GM19324 (cell line): ENCODE measurements at regions not wholly inside any gene's neighbourhood (a gene's known extent, or its start where the extent isn't known, plus 50 kb on each side); places are given as distances from the start of the nearest gene placed in this dataset.
"Not testable (repeated sequence)": the region's sequence is repeated elsewhere in the genome, so short reads cannot be mapped to it uniquely, and the experiment has no call there.

Experiments
- ATAC-seq: cut with Tn5 transposase; IDR thresholded peaks from one replicate; pipeline ENCODE4 v1.9.1; 2021; ENCODE audit warnings: mild to moderate bottlenecking, moderate library complexity; ENCODE audit not compliant: unreplicated experiment, low FRiP score

DNA sequence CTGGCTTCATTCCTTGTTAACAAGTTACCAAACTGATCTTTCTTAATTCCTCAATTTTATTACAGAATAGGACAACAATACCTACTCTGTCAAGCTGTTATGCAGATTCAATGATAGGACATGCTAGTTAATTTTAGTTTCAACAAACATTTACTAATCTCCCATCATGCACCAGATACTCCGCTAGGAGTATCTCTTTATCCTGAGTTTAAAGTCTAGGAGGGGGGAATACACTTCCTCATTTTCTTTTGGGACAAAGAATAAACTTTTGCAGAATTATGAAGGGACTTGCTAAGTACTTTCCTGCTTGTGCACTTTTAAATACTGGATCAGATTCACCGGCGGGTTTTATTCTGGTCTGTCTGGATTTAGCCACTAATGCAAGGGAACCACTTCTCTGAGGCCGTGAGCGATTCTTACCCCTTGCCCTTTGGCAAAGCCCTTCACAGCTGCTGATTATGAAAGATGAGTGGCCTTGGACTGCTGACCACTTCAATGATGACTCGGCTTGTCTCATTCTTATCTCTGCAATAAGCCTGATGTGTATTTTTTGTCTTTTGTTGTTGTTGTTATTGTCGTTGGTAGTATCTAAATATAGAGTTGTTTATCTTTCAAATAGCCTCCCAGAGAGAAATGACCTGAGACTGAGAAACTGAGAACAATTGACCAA is 73.9 kb downstream of the RMI1 start:
- no peak for ATAC-seq

- no peak for ATAC-seq
Observed at GRCh38 chr9:84057662-84058061, 77.1 kb downstream of the RMI1 start.

GRCh38 chr9:84059936-84060335 is 79.3 kb downstream of the RMI1 start:
- ATAC-seq = no peak

DNA sequence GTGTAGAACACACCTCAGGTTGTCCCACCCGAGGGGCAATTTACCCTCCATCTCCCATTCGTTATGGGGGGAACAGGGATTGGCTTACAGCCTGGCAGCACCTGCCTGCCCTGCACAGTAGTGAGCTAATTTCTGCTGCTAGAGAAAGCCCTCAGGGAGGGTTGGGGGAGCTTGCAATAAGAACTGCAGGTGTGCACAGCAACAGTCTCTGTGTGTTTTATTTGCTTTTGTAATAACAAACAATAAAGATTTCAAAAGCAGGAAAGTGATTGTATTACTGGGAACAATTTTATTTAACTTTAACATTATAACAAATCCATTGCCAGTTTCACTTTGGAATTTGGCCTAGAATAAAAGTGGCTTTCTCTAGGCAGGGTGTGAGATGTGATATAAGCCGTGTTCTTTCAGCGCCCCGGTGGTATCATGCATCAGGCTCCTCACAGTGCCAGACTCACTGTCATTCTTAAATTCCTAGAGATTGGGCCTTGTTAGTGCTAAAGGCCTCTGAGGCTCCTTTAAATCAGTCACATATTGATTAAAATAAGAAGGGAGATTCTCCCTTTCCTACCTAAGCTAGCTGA is 81.1 kb downstream of the RMI1 start:
- no peak for ATAC-seq

- ATAC-seq = no peak
Observed at GRCh38 chr9:84062538-84062937, 81.9 kb downstream of the RMI1 start.

DNA sequence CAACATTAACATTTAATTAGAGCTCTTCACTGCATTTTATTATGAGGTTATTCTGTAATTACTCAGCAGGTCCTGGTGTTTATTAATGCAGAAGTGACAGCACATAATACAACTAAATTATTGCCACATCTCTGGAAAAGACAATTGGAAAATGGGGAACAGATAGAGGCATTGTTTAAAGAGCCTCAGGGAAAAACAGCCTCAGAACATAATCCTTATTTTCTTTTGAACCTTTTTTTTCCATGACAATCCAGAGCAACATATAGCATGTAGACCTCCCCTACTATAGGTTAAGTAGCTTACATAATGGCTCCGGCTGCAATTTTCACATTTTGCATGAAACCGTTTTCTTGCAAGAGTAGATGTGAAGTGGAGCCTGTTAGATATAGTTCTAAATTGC is 87.2 kb downstream of the RMI1 start:
- ATAC-seq = no peak

GRCh38 chr9:84068872-84069271 is 88.3 kb downstream of the RMI1 start:
- ATAC-seq = no peak

- no peak for ATAC-seq
Observed at GRCh38 chr9:84070590-84070989, 90.0 kb downstream of the RMI1 start.

DNA sequence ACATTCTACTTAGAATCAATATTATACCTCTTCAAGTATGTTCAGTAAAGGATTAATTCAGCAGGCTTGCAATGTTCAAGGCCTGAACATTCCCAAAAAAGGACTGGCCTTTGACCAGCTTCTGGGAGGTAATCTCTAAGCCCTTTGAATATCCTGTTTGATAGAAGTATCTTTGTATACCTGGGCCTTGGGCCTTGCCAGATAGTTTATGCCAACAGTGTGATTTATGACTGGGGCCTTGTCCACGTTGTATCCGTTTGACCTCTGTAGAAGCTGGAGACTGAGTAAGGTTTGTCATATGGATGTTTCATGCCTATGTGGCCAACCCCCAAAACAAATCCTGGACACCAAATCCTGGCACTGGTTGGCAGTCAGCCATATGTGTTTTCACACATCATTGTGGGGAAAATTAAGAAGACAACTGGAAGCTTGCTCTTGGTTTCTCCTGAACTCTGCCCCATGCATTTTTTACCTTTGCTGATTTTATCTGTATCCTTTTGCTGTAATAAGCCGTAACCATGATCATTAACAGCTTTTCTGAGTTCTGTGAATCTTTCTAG is 92.1 kb downstream of the RMI1 start:
- ATAC-seq = no peak

- ATAC-seq = no peak
Observed at GRCh38 chr9:84075004-84075403, 94.4 kb downstream of the RMI1 start.

DNA sequence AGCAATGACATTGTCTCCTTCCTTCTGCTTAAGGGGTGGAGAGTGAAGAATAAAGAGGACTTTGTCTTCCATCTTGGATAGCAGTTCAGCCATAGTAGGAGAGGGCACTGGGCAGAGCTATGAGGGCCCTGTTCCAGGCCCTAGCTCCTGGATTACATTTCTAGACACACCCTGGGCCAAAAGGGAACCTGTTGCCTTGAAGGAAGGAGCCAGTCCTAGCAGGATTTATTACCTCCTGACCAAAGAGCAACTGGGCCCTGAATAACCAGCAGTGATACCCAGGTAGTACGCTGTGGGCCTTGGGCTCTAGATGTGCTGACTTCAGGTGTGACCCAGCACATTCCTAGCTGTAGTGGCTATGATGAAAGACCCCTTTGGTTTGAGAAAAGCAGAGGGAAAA is 95.8 kb downstream of the RMI1 start:
- ATAC-seq = no peak

- ATAC-seq = not testable (repeated sequence)
Observed at GRCh38 chr9:84077816-84078215, 97.2 kb downstream of the RMI1 start.

- ATAC-seq = no peak
Observed at GRCh38 chr9:84079994-84080393, 99.4 kb downstream of the RMI1 start.

GRCh38 chr9:84101964-84102632 is 121.5 kb downstream of the RMI1 start:
- ATAC-seq = no peak

GRCh38 chr9:84103651-84104377 is 123.2 kb downstream of the RMI1 start:
- ATAC-seq = no peak

- no peak for ATAC-seq
Observed at GRCh38 chr9:84107081-84107480, 126.5 kb downstream of the RMI1 start.

DNA sequence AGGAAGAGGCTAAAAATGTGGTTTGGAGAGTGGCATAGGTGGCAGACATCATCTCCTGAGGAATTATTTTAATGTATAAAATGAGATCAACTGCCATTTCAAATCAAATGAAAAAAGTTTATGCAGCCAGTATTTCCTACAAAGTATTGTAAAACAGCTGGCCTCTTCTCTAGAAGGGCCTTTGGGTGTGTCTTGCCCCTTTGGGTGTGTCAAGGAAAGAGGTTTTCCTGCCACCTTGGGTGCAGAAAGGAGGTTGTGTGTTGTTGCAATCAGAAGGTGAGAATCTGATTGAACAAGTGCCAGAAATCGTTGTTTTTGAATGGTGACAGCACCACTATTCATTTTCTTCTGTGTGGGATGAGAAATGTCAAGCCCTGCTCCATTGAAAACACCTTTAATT is 127.4 kb downstream of the RMI1 start:
- ATAC-seq = no peak

DNA sequence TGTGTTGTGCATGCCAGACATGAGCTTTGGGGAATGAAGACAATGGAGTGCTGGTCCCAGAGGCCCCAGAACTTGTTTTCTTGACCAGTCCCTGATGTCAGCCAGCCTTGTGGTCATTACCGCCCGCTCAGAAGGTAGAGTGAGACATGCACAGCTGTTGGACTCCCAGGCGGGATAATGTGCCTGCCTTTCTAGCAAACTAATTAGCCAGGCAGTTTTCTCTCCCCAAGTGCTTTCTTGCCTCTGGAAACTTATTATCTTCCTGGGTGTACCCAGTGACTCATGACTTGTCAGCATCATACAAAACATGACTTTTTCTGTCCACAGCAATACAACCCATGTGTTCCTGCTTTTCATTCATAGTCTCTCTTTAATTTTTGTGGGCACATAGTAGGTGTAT is 131.1 kb downstream of the RMI1 start:
- ATAC-seq = no peak

DNA sequence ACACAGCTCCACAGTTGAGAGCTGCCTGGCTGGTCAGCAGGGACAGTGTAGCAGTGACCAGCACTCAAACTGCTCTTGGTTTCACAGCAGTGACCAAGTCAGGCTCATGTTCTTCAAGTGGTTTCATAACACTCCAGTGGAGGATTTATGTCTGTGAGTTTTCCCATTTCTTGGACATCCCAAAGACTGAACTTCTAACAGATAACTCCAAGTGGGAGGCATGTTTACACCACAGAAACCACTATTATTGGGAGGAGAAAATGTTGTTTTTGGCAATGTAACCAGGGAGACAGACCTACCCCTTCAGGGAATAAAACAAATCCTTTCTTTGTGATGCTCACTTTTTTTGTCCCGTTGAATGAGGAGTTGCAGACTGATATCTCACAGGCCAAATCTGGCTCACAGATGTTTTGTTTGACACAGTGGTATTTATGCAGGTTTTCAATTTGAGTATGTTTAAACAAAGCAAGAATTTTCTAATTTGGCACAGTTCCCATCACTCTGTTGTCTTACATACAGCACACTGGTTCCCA is 141.5 kb downstream of the RMI1 start:
- no peak for ATAC-seq

GRCh38 chr9:84122572-84122971 is 142.0 kb downstream of the RMI1 start:
- no peak for ATAC-seq
